PC-3 (cell line): ENCODE measurements at regions not wholly inside any gene's neighbourhood (a gene's known extent, or its start where the extent isn't known, plus 50 kb on each side); places are given as distances from the start of the nearest gene placed in this dataset.

Source experiments
- ATAC-seq: fragments of 200-7000 bp; cut with Tn5 transposase; 2 replicates; pipeline ENCODE4 v1.9.1; 2020; ENCODE audit warnings: mild to moderate bottlenecking, moderate library complexity
- BruUV-seq: library from RNA; stranded (reverse); fragments of 400-500 nt; replicated peaks from 2 replicates; lab custom pipeline; 2021; lab: Mats Ljungman, UMichigan
- CTCF ChIA-PET: fragments of 300-600 bp; sonication (Branson Sonifier 250); formaldehyde crosslinking; loops from one replicate; lab custom pipeline; 2022; ENCODE audit warnings: antibody characterized with exemption; lab: Charles Lee
- POLR2A ChIA-PET: fragments of 300-600 bp; sonication (Branson Sonifier 250); formaldehyde crosslinking; loops from one replicate; lab custom pipeline; 2022; ENCODE audit warnings: antibody characterized with exemption; ENCODE audit not compliant: unreplicated experiment; lab: Charles Lee
- DNase-seq: peaks from one replicate; pipeline ENCODE4 v3.0.0-alpha.2; 2015
- H2AFZ ChIP-seq: fragments of 300-600 bp; sonication (generic); 2 replicates; pipeline ENCODE4 v1.6.0; 2016; ENCODE audit warnings: antibody characterized with exemption, low read length
- H3F3A ChIP-seq: fragments of 300-600 bp; sonication (generic); one replicate; pipeline ENCODE4 v1.6.0; 2017; ENCODE audit warnings: antibody characterized with exemption, low read length, control low read depth, mild to moderate bottlenecking; ENCODE audit not compliant: unreplicated experiment
- H3K27ac ChIP-seq: fragments of 300-600 bp; sonication (generic); 2 replicates; pipeline ENCODE4 v1.5.1; 2016; ENCODE audit warnings: mild to moderate bottlenecking, low read length
- H3K27me3 ChIP-seq: fragments of 300-600 bp; sonication (generic); 2 replicates; pipeline ENCODE4 v1.6.1; 2016; ENCODE audit warnings: low read length, mixed read lengths
- H3K36me3 ChIP-seq: fragments of 300-600 bp; sonication (generic); 2 replicates; pipeline ENCODE4 v1.6.1; 2016; ENCODE audit warnings: low read depth, mixed run types, low read length, mixed read lengths
- H3K4me1 ChIP-seq: fragments of 300-600 bp; sonication (generic); 2 replicates; pipeline ENCODE4 v1.5.1; 2016; ENCODE audit warnings: low read length; ENCODE audit not compliant: insufficient read depth
- H3K4me2 ChIP-seq: fragments of 300-600 bp; sonication (generic); 2 replicates; pipeline ENCODE4 v1.6.0; 2016; ENCODE audit warnings: low read length
- H3K4me3 ChIP-seq: fragments of 300-600 bp; sonication (generic); 2 replicates; pipeline ENCODE4 v1.5.1; 2016; ENCODE audit warnings: mild to moderate bottlenecking, low read length, mixed read lengths
- H3K79me2 ChIP-seq: fragments of 300-600 bp; sonication (generic); 2 replicates; pipeline ENCODE4 v1.6.1; 2017; ENCODE audit warnings: low read length, mixed read lengths
- H3K9ac ChIP-seq: fragments of 300-600 bp; sonication (generic); 2 replicates; pipeline ENCODE4 v1.6.0; 2016; ENCODE audit warnings: mild to moderate bottlenecking, low read length
- H3K9me2 ChIP-seq: fragments of 300-600 bp; sonication (generic); replicated peaks from 2 replicates; pipeline ENCODE4 v1.6.1; 2016; ENCODE audit warnings: mixed run types, low read length, mixed read lengths
- H3K9me3 ChIP-seq: fragments of 300-600 bp; sonication (generic); 2 replicates; pipeline ENCODE4 v1.6.1; 2016; ENCODE audit warnings: low read length, mixed read lengths
- H4K20me1 ChIP-seq: fragments of 300-600 bp; sonication (generic); 2 replicates; pipeline ENCODE4 v1.6.1; 2016; ENCODE audit warnings: low read length, mixed read lengths
- CTCF ChIP-seq: fragments of 300-600 bp; sonication (generic); conservative IDR thresholded peaks from 2 replicates; pipeline ENCODE4 v1.5.1; 2017; ENCODE audit warnings: antibody characterized with exemption, low read depth, mild to moderate bottlenecking, low read length
- EZH2 ChIP-seq: fragments of 300-600 bp; sonication (generic); IDR thresholded peaks from one replicate; pipeline ENCODE4 v1.6.1; 2017; ENCODE audit warnings: antibody characterized with exemption, mild to moderate bottlenecking, low read length; ENCODE audit not compliant: unreplicated experiment
- EZH2phosphoT487 ChIP-seq: fragments of 300-600 bp; sonication (generic); IDR thresholded peaks from 2 replicates; pipeline ENCODE4 v1.6.1; 2018; ENCODE audit warnings: mild to moderate bottlenecking, antibody characterized with exemption, low read length, borderline replicate concordance
- intact Hi-C: fragments of 100-400 bp; cut with micrococcal nuclease; formaldehyde crosslinking; loops from 2 replicates; pipeline ENCODE4 v1.9.0; 2023

DNA sequence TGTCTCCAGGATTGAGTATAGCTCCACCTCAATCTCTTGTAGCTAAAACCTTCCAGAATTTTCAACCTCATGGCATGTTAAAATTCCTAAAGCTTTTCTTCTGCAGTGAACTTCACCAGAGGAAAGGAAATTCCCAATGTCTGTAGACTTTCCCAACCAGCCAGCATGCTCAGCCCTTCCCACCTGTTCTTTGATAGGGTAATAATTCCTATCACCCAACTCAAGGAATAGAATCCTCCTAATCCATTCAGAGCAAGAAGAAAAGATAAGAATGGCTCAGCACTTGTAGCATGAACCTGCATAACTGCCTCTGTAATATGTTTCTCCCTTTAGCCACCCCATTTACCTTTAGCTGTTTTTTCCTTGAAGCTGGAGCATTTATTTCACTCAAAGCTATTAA is 301.8 kb upstream of the GADL1 start:
- Histone ChIP-seq H3K9ac (no peak overlapping the region), H3K36me3 (no peaks in the 10 kb centered on the region), H3K9me2 (no peaks in the 10 kb centered on the region), H3K79me2 (no peaks in the 10 kb centered on the region), H2AFZ (no peak overlapping the region), H3K4me1 (no peaks in the 10 kb centered on the region), H3K27ac (no peak overlapping the region), H3F3A (no peaks in the 10 kb centered on the region), H4K20me1 (no peaks in the 10 kb centered on the region), H3K4me2 (no peak overlapping the region), H3K27me3 (no peaks in the 10 kb centered on the region), H3K4me3 (no peak overlapping the region), H3K9me3 (no peaks in the 10 kb centered on the region)
- DNase-seq (no peak), ATAC-seq (no peak)
- ChIA-PET POLR2A (no interaction called here), CTCF (no interaction called here)
- no TSS peak for BruUV-seq
- intact Hi-C loops = no loop called here
- TF ChIP-seq EZH2phosphoT487 (no peak), EZH2 (no peak), CTCF (no peak)

- H4K20me1 ChIP-seq = no peaks in the 10 kb centered on the region
- ATAC-seq (no peak), DNase-seq (no peak)
- no peak overlapping the region for H3K4me3 ChIP-seq
- no TSS peak for BruUV-seq
- H3F3A ChIP-seq = no peaks in the 10 kb centered on the region
- H3K9me2 ChIP-seq = no peaks in the 10 kb centered on the region
- H3K9ac ChIP-seq = no peak overlapping the region
- H3K27me3 ChIP-seq = no peaks in the 10 kb centered on the region
- H3K4me2 ChIP-seq = no peak overlapping the region
- H2AFZ ChIP-seq = no peak overlapping the region
- no peaks in the 10 kb centered on the region for H3K79me2 ChIP-seq
- no peaks in the 10 kb centered on the region for H3K36me3 ChIP-seq
- no peaks in the 10 kb centered on the region for H3K9me3 ChIP-seq
- no peak overlapping the region for H3K27ac ChIP-seq
- CTCF ChIA-PET = no interaction called here
- TF ChIP-seq CTCF (no peak), EZH2 (no peak), EZH2phosphoT487 (no peak)
- intact Hi-C loops = no loop called here
- POLR2A ChIA-PET = no interaction called here
- no peaks in the 10 kb centered on the region for H3K4me1 ChIP-seq
These were observed 302.5 kb upstream of the GADL1 start for GRCh38 chr3:31196881-31197364.

DNA sequence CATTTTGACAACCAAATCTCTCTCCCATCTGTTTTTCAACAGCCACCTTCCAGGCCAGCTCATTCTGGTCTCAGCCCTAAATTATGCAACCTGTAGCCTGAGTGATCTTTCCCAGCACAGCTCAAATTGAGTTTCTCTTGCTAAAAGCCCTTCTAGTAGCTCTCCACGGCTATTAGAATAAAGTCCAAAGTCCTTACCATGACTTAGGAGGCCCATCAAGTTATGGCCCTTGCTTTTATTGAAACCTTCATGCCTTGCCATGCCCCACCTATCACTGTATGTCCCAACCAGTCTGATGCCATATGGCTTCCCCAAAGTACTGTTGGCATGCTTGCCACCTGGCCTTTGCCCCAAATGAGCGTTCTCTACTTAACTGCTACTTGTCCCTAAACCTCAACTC is 303.5 kb upstream of the GADL1 start:
- CTCF ChIA-PET = no interaction called here
- ATAC-seq = no peak
- H3K4me1 ChIP-seq = no peaks in the 10 kb centered on the region
- H3K27me3 ChIP-seq = no peaks in the 10 kb centered on the region
- H3K36me3 ChIP-seq = no peaks in the 10 kb centered on the region
- no peaks in the 10 kb centered on the region for H3K79me2 ChIP-seq
- no TSS peak for BruUV-seq
- H3K9me2 ChIP-seq = no peaks in the 10 kb centered on the region
- no peak overlapping the region for H3K27ac ChIP-seq
- DNase-seq = no peak
- H4K20me1 ChIP-seq = no peaks in the 10 kb centered on the region
- H3K9ac ChIP-seq = no peak overlapping the region
- POLR2A ChIA-PET = interaction anchor here (0.6 kb wide), 1 partner anchor 571 kb away, joined by 3 read pairs; no protein-coding TSS in a partner anchor
- H3K4me2 ChIP-seq = no peak overlapping the region
- H3K4me3 ChIP-seq = no peak overlapping the region
- no peak overlapping the region for H2AFZ ChIP-seq
- no peaks in the 10 kb centered on the region for H3F3A ChIP-seq
- no peaks in the 10 kb centered on the region for H3K9me3 ChIP-seq
- no peak for TF ChIP-seq EZH2
- TF ChIP-seq EZH2phosphoT487 = no peak
- intact Hi-C loops = no loop called here
